Activated gamma-delta T cell treated with Interleukin-2 at 50 U/mL for 16 hours (primary cell): ENCODE measurements at regions not wholly inside any gene's neighbourhood (a gene's known extent, or its start where the extent isn't known, plus 50 kb on each side); places are given as distances from the start of the nearest gene placed in this dataset.
"Not testable (repeated sequence)": the region's sequence is repeated elsewhere in the genome, so short reads cannot be mapped to it uniquely, and the experiment has no call there.

Source experiments
- DNase-seq: peaks from one replicate; pipeline ENCODE4 v3.0.0-alpha.2; 2020

GRCh38 chr3:152671446-152672319, 163.2 kb upstream of the P2RY1 start:
- no peak for DNase-seq

- no peak for DNase-seq
Measured at GRCh38 chr3:152672320-152672649, 162.6 kb upstream of the P2RY1 start.

GRCh38 chr3:152676810-152677379, 158.0 kb upstream of the P2RY1 start:
- DNase-seq = no peak

- DNase-seq = no peak
Measured at GRCh38 chr3:152677491-152677890, 157.4 kb upstream of the P2RY1 start.

GRCh38 chr3:152682477-152682876, 152.5 kb upstream of the P2RY1 start:
- no peak for DNase-seq

- no peak for DNase-seq
Measured at GRCh38 chr3:152683521-152683999, 151.4 kb upstream of the P2RY1 start.

GRCh38 chr3:152684279-152684678, 150.7 kb upstream of the P2RY1 start:
- no peak for DNase-seq

- DNase-seq = no peak
Measured at GRCh38 chr3:152688313-152688712, 146.6 kb upstream of the P2RY1 start.

GRCh38 chr3:152692326-152692725, 142.6 kb upstream of the P2RY1 start:
- DNase-seq = not testable (repeated sequence)

GRCh38 chr3:152693521-152694250, 141.2 kb upstream of the P2RY1 start:
- not testable (repeated sequence) for DNase-seq

GRCh38 chr3:152695840-152696239, 139.1 kb upstream of the P2RY1 start:
- DNase-seq = no peak

- no peak for DNase-seq
Measured at GRCh38 chr3:152696962-152697361, 138.0 kb upstream of the P2RY1 start.

GRCh38 chr3:152703245-152703890, 131.6 kb upstream of the P2RY1 start:
- no peak for DNase-seq

- no peak for DNase-seq
Measured at GRCh38 chr3:152706991-152707713, 127.8 kb upstream of the P2RY1 start.

GRCh38 chr3:152709659-152710058, 125.3 kb upstream of the P2RY1 start:
- no peak for DNase-seq

GRCh38 chr3:152710549-152710948, 124.4 kb upstream of the P2RY1 start:
- DNase-seq = no peak

- no peak for DNase-seq
Measured at GRCh38 chr3:152713989-152714388, 120.9 kb upstream of the P2RY1 start.

GRCh38 chr3:152714507-152714906, 120.4 kb upstream of the P2RY1 start:
- DNase-seq = no peak

- no peak for DNase-seq
Measured at GRCh38 chr3:152717252-152717651, 117.7 kb upstream of the P2RY1 start.

GRCh38 chr3:152718810-152719209, 116.1 kb upstream of the P2RY1 start:
- no peak for DNase-seq

GRCh38 chr3:152719264-152719663, 115.7 kb upstream of the P2RY1 start:
- no peak for DNase-seq

- DNase-seq = no peak
Measured at GRCh38 chr3:152720951-152721718, 113.8 kb upstream of the P2RY1 start.
